ENCODE measurements at regions not wholly inside any gene's neighbourhood (a gene's known extent, or its start where the extent isn't known, plus 50 kb on each side); places are given as distances from the start of the nearest gene placed in this dataset.
A peak's percentile ranks its signal among the peaks of the same experiment; 100 is the strongest.
"Not testable (repeated sequence)": the region's sequence is repeated elsewhere in the genome, so short reads cannot be mapped to it uniquely, and the experiment has no call there.

- no peak for DNase-seq
These were observed 137.9 kb upstream of the SLC24A2 start for GRCh38 chr9:19926774-19927173.

- DNase-seq: peak; percentile 69 to 77
These were observed 137.1 kb upstream of the SLC24A2 start for GRCh38 chr9:19925674-19926503.

GRCh38 chr9:19924080-19924479 lies 135.2 kb upstream of the SLC24A2 start:
- no peak for DNase-seq

- DNase-seq: peak; percentile 54 to 61
These were observed 133.8 kb upstream of the SLC24A2 start for GRCh38 chr9:19922476-19923118.

DNA sequence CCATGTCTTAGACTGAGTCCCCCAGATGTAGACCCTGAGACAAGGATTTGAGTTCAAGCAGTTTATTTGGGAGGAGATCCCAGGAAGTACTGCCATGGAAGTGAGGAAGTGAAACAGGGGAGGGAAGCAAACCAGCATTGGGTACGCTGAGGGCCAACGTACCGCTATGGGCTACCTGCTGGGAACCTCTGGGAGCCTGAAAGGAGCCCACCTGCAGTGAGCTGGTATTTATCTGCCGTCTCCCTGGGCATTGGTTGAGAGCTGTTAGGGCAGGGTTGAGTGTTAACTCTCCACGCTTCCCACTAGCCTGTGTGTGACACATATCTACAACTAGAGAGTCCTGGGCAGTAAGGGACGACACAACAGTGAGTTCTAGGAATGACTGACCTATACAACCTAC lies 131.6 kb upstream of the SLC24A2 start:
- DNase-seq: no peak

DNA sequence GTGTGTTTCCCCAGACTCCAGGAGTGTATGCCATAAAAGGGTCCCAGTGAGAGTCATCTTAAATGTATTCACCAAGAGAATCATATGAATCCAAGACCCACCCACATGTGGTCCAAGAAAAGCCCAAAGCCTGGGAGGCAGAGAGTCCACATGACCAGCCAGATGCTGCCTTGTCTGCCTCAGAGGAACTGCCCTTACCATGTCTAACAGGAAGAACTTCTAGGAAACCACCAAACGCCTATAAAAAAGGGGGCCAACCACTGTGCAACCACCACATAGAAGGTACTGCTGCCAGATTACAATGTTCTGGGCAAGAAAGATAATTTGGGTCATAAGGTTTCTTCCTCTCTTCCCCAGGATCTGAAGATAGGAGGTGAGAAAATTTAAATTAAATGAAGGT lies 129.8 kb upstream of the SLC24A2 start:
- DNase-seq: no peak

GRCh38 chr9:19914044-19914443 lies 125.2 kb upstream of the SLC24A2 start:
- DNase-seq: no peak

GRCh38 chr9:19913151-19913550 lies 124.3 kb upstream of the SLC24A2 start:
- no peak for DNase-seq

GRCh38 chr9:19903076-19903475 lies 114.2 kb upstream of the SLC24A2 start:
- no peak for DNase-seq

DNA sequence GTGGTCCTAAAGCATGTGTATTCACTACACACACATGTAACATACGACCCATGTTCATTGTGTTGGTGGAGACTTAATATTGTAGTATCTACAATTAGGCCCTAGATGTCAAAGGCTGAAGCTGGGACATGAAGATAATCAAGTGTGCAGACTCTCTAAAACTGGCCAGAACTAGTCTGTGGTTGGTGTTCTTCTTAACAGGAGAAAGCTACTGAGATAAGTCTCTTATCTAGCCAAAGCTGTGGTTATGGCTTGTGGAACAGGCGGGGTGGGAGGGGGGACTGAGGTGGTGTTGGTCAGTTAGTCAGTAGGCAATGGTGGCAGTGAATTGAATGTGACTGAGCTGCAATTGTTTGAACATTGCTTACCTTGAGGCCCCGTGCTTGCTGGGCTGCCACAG lies 112.7 kb upstream of the SLC24A2 start:
- no peak for DNase-seq

DNA sequence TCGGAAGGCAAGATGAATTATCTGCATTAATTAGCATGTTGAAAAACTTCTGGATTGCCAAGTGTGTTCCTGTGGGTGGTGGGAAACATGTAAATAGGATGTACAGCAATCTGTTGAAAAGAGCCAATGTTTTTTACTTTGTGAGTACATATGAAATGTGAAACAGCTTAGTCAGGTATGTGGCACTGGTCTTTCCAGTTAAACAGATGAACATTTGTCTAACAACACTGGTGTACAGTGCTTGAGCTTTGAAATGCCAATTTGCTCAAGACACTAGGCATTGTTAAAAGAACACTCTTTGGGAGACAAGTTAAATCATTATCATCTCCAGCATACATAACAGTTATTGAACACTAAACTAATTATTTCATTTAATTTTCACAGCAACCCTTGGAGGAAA lies 107.3 kb upstream of the SLC24A2 start:
- DNase-seq: no peak

- DNase-seq: not testable (repeated sequence)
These were observed 106.7 kb upstream of the SLC24A2 start for GRCh38 chr9:19895578-19895977.

- DNase-seq: no peak
These were observed 106.2 kb upstream of the SLC24A2 start for GRCh38 chr9:19895006-19895405.

GRCh38 chr9:19885608-19886007 lies 96.8 kb upstream of the SLC24A2 start:
- DNase-seq: no peak

DNA sequence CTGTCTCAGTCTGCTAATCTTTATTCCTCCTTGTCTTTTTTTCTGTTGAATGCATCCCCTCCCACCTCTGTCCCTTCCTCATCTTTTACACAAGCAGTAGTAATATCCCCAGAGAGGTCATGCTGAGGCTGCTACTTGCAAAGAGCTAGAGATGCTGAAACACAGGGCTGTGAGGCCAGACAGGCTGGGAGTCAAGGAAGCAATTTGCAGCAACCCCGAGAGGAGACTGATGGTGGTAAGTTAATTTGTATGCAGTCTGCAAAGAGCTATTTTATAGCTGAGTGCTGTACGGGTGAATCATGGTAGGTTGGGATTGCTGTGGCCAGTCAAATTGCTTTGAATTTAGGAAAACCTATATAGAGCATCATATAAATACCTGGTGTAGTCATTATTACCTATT lies 90.2 kb upstream of the SLC24A2 start:
- DNase-seq: no peak

GRCh38 chr9:19876569-19877316 lies 87.9 kb upstream of the SLC24A2 start:
- no peak for DNase-seq

DNA sequence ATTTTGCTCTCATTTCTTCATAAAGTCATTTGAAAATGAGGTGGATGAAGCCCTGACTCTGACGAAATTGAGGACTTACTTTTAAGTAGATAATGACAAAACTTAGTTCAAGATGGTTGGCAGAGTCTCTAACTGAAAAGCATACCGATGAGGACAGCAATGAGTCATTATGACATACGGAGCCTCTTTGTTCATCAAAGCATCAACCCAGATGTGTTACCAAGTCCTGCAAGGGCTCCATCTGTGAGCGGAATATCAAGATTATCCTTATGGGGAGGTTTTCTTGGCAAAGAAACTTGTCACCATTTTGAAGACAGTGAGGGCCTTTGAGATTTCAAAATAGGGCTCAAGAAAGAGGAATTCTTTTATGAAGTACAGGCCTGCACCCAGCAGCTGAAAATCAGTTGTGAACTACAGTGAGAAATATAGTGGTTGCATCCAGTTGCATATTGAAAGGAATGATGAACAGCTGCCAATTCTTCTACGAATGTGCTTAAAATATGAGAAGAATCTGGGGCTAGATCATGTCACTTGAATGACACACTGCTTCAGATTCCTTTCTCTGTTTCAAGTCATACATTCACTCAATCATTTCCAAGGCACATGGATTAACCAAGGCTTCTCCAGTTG lies 86.6 kb upstream of the SLC24A2 start:
- DNase-seq: no peak

DNA sequence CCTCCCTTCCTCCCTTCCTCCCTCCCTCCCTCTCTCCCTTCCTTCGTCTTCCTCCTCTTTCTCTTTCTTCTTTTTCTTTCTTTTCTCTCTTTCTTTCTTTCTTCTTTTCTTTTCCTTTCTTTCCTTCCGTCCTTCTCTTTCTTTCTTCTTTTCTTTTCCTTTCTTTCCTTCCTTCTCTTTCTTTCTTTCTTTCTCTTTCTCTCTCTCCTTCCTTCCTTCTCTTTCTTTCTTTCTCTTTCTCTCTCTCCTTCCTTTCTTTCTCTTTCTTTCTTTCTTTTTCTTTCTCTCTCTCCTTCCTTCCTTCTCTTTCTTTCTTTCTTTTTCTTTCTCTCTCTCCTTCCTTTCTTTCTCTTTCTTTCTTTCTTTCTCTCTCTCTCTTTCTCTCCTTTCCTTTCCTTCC lies 84.4 kb upstream of the SLC24A2 start:
- DNase-seq: not testable (repeated sequence)

GRCh38 chr9:19870988-19871387 lies 82.2 kb upstream of the SLC24A2 start:
- no peak for DNase-seq

DNA sequence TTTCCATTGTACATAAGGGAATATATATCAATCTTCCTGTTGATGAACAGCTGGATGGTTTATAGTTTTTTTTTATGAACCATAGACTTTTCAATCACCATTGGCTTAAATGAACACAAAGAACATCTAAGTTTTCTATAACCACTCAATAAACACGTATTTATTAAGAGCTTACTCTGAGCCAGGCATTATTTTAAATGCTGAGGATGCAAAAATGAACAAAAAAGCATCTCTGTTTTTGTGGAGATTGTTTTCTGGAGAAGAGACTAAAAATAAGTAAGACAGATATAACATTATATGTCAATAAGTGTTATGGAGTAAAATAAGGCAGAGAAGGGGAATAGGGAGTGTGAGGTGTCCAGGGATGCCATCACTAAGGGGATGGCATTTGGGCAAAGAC lies 52.1 kb upstream of the SLC24A2 start:
- no peak for DNase-seq

Measured in NCI-H1930 (cell line).